Cerebellar nuclear complex (tissue), 1 donor: ENCODE measurements at regions not wholly inside any gene's neighbourhood (a gene's known extent, or its start where the extent isn't known, plus 50 kb on each side); places are given as distances from the start of the nearest gene placed in this dataset.
"Not testable (repeated sequence)": the region's sequence is repeated elsewhere in the genome, so short reads cannot be mapped to it uniquely, and the experiment has no call there.

ENCODE experiments used
- DNase-seq, 2 experiments: peaks; one replicate each; lab custom pipeline; 2025; lab: John Stamatoyannopoulos, UW

DNA sequence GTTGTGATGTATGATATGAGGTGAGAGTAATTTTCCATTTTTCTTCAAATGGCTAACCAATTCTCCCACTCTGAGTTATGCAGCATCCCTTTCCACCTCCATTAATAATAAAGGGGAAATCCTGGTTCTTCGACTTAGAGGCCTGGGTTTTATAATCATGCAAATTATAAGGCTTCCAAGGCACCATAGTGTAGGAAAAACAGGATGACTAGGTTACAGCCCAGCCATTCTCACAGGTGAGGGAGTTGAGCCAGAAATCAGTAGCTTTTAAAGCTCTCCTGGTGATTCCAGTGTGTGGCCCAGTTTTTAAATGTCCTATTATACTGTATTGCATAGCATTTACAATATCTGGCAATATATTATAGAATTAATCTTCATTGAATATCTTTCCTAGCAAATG, 203.1 kb downstream of the ARHGEF9 start:
- no peak for DNase-seq

DNA sequence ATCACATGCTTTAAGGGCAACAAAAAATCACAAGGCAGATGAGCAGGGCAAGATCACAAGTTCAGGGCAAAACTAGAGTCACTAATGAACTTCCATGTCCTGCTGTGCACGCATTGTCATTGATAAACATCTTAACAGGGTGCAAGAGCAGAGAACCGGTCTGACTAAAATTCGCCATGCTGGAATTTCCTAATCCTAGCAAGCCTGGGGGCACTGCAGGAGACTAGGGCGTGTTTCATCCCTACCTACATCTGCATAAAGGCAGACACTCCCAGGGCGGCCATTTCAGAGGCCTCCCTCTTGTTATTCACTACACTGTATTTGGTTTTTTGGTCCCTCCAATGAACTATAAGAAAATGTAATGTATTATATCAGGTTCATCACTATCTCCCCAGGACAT, 203.6 kb downstream of the ARHGEF9 start:
- no peak for DNase-seq

DNA sequence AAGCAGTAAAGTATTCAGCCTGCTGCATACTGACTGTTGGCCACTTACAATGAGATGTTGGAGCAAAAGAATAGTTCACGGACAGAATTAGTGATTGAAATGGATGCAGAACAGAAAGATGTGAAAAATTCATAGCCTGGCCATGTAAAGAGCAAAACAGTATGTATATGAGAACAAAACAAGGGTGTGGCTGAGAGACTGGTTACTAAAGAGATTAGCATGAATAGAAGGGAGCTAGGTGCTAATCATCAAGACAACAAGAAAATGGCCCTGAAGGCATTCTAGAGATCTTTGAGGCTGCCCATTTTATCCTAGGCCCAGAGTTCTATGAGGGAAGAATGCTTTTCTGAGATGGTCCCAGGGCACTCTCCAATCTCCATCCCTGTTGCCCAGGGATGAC, 208.5 kb downstream of the ARHGEF9 start:
- no peak for DNase-seq

DNA sequence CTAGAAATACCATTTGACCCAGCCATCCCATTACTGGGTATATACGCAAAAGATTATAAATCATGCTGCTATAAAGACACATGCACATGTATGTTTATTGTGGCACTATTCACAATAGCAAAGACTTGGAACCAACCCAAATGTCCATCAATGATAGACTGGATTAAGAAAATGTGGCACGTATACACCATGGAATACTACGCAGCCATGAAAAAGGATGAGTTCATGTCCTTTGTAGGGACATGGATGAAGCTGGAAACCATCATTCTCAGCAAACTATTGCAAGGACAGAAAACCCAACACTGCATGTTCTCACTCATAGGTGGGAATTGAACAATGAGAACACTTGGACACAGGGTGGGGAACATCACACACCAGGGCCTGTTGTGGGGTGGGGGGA, 209.3 kb downstream of the ARHGEF9 start:
- not testable (repeated sequence) for DNase-seq

DNA sequence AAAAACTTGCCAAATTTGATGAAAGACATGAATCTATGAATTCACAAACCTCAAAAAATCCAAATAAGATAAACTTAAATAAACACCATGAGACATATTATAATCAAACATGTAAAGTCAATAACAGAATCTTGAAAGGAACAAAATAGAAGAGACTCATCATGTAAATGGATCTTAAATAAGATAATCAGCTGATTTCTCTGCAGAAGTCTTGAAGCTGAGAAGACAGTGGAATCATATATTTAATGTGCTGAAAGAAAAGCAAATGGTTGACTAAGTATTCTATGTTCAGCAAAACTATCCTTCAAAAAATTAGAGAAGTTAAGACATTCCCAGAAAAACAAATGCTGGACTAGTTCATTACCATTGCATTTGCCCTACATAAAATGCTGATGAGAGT, 215.7 kb upstream of the SPIN4 start:
- no peak for DNase-seq

DNA sequence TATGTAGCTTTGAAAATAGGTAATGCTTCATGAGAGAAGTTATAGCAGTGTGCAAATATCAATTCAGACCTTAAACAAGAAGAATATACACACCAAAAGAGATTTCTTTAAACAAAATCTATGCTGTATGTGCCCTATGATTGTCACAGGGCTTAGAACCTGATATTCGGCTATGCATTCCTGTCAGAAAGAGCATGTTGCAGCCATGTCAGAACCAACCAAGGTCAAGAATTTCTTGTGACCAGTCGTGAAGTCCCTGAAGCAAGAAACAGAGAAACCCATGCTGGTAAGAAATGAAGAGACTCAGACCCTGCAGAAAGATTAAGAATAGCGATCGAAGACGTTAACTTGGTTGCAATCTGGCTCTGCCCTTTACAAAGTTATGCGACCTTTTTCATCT, 210.3 kb upstream of the SPIN4 start:
- DNase-seq = no peak

DNA sequence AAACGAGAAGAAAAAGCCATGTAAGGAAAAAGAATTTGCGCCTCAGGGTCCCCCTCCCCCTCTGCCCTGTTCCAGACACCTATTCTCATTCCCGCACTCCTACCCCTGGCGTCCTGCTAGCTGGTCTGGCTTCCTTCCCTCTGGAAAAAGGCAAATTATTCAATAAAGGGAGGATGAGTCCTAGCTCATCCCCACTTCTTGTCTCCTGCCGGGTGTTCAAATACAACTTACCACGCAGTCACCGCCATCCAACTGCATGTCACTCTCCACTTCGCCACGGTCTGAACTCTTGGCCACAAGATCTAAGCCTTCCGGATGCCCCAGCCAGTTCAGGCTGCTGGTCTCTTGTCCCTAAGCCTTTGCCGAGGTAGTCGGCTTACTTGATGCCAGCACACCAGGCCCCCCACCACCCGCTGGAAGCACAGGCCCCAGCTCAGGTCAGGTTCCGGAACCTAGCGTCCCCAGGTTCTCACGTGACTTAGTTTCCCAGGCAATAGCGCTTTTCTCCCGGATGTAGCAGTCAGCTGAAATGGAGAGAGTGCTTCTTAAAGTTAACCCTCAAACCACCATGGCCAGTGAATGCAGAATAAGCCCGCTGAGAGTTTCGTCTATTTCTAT, 209.6 kb upstream of the SPIN4 start:
- DNase-seq = peak in 1 of 2 experiments; percentile 17

DNA sequence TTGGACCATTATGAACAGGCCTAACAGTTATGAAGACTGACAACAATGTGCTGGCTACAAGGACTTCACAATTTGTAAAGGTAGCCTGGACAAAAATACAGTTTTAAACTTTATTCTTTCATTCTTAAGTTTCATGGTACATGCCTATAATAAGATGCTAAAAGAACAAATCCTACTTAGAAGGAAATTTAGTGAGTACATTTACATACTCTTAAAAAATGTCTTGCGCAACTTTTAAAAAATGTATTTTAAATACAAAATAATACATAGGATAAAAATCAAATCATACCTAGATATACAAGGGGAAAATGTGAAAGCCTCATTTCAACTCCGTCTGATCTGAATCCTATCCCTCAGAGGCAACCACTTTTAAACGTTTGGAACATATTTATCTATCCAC, 200.7 kb upstream of the SPIN4 start:
- no peak for DNase-seq

DNA sequence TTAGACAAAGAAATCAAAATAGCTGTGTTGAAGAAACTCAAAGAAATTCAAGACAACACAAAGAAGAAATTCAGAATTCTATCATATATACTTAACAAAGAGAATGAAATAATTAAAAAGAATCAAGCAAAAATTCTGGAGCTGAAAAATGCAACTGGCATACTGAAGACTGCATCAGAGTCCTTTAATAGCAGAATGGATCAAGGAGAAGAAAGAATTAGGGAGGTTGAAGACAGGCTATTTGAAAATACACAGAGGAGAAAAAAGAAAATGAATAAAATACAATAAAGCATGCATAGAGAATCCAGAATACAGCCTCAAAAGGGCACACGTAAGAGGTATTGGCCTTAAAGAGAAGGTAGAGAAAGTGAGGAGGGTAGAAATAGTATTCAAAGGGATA, 179.5 kb upstream of the SPIN4 start:
- no peak for DNase-seq

DNA sequence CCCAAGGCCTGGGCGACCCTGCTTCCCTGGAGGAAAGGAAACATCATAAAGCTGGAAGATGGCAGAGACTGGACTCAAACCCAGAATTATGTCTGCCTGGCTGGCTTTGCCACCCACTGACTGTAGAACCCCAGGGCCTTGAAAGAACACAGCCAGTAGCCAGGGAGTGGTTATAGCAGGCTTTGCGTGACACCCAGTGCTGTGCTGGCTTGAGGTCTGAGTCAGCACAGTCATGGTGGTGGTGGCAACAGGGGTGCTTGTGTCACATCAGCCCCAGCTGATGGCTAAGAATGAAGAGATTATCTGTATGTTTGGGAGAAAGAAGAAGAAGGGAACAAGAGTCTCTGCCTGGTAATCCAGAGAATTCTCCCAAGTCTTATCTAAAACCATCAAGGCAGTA, 178.8 kb upstream of the SPIN4 start:
- DNase-seq = no peak

DNA sequence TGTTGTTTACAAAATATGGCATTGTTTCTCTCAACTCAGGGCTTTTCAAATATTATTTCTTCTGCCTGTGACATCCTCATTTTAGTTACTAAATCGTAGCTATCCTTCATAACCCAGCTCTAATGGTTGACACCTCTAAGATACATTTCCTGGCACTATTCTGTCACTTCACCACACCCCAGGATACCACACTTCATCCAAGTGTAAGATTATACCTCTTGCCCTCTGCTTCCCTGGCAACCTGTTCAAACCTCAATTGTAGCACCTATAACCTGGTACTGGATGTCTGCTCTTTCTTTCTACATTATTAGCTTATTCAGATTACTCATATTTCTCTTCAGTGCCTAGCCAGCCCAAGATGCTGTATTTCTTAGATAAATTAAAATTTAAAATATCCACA, 175.7 kb upstream of the SPIN4 start:
- no peak for DNase-seq

DNA sequence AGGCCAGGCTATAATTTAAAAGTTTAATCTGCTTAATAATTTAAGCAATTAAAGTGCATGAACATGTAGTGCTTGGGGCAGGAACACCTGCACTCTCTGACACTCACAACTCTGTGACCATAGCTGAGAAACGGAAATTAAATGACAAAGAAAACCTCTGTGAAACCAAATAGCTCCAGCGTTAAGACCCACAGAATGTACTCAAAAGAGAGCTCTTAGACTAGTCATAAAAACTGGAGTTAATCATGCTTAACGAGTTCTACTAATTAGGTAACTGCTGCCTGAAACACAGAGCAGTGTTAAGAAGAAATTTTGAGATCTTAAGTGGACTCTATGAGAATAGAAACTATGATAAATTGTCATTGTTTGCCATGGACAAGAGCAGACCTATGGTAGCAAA, 174.4 kb upstream of the SPIN4 start:
- DNase-seq = no peak

DNA sequence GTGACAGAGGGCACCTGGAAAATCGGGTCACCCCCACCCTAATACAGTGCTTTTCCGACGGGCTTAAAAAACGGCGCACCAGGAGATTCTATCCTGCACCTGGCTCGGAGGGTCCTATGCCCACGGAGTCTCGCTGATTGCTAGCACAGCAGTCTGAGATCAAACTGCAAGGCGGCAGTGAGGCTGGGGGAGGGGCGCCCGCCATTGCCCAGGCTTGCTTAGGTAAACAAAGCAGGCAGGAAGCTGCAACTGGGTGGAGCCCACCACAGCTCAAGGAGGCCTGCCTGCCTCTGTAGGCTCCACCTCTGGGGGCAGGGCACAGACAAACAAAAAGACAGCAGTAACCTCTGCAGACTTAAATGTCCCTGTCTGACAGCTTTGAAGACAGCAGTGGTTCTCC, 168.2 kb upstream of the SPIN4 start:
- DNase-seq = not testable (repeated sequence)

DNA sequence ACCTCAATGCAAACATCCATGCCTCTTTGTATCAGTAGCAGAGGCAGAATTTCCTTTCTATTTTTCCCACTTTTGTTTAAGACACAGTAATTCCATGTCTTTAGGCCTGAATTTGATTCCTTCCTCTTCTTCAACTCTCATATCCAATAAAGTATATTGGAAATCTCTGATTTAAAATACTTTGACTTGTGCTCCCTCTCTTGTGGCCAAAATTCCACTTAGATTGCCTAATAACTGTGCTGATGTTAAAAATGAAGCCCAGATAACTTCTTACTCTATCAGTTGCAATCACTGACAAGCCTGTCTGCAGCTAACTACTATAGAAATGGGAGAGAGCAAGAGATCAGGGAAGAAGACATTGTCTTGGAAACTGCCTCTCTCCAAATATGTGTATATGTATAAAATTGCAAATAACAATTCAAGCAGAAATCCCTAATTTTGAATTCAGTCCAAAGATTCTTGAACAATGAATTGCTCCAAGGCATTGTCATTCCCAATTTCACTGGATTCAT, 163.5 kb upstream of the SPIN4 start:
- DNase-seq = no peak

DNA sequence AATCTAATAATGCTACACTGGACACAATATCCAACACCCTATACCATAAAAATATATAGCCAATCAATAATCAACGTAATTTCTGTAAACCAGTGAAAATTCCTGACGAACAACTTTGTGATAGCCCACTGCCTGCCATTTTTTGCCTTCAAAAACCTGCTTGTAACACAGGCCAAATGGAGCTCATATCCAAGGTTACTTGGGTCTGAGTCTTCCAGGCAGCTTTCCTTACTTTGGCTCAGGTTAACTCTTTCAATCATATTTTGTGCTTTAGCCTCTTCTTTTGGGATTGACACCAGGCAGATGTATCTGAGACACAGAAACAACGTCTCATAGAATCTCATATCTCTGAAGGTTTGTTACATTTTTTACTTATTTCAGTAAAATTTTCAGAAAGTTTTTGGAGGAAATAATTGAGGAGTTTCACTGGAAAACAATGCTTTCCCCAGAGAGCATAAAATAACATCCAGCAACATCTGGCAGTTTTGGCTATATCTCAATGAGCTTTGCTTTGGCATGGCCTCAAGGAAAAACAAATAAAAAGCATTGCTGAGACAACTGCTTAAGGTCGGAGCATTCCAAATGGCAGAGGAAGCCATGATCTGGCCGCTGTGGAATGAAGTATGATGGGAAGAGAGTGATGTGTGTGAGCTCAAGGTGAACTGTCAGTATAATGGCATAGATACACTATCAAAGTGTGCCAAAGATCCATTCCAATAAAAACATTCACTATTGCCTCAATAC, 162.9 kb upstream of the SPIN4 start:
- no peak for DNase-seq

DNA sequence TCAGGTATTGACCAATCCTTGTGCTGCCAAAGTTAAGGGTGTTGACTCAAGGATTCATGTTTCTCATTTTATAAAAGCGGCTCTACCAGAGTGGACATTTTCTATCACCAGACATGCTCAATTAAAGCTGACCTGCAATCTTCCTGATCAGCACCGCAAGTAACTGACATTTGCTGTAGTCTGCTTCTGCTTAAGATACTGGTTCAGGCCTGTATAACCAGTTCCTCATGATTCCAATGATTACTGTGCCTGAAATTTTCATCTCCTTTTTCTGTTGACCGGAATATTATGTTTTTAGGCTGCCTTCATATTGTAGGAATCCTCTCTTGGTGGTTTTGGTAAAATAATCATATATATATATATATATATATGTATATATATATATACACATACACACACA, 160.2 kb upstream of the SPIN4 start:
- no peak for DNase-seq

DNA sequence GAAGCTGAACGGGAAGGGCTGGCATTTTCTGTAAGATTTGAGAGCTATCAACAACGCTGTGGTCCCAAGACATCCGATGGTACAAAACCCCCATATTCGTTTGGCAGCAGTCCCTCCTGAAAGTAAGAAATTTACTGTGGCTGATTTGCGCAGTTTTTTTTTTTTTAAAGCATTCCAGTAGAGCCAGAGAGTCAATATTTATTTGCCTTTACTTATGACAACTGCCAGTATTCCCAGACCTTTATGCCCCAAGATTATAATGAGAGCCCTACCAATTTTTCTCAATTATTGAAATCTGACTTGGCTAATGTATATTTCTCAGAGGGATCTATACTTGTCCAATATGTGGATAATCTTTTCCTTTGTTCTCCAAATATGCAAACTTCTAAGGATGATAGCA, 157.5 kb upstream of the SPIN4 start:
- DNase-seq = no peak

DNA sequence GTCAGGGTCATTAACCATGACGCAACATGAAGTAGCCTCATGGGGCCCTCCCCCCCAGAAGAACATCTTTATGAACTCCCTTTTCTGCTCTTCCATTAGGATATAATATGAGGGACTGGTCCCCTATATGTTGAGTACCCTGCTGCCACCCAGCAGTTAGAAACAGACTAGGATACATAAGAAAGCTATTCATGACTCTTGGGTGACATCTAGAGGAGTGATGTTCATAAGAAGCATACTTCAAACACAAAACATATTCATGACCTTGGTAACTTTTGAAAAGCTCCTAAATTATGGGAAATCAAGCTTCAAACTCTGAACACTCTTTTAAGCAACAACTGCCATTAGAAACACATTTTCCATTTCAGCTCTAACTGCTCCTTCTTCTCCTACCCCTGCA, 155.2 kb upstream of the SPIN4 start:
- DNase-seq = no peak

DNA sequence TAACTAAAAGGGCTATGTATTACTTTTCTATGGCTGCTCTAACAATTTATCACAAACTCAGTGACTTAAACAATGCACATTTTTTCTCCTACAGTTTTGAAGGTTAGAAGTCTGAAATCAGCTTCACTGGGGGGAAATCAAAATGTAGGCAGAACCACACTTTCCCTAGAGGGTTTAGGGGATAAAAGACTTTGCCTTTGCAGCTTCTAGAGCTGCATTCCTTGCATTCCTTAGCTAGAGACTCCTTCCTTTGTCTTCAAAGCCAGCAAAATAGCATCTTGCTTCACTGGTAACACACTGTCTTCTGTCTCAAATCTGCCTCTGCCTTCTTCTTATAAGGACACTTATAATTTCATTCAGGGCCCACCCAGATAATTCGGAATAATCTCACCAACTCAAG, 152.4 kb upstream of the SPIN4 start:
- no peak for DNase-seq

DNA sequence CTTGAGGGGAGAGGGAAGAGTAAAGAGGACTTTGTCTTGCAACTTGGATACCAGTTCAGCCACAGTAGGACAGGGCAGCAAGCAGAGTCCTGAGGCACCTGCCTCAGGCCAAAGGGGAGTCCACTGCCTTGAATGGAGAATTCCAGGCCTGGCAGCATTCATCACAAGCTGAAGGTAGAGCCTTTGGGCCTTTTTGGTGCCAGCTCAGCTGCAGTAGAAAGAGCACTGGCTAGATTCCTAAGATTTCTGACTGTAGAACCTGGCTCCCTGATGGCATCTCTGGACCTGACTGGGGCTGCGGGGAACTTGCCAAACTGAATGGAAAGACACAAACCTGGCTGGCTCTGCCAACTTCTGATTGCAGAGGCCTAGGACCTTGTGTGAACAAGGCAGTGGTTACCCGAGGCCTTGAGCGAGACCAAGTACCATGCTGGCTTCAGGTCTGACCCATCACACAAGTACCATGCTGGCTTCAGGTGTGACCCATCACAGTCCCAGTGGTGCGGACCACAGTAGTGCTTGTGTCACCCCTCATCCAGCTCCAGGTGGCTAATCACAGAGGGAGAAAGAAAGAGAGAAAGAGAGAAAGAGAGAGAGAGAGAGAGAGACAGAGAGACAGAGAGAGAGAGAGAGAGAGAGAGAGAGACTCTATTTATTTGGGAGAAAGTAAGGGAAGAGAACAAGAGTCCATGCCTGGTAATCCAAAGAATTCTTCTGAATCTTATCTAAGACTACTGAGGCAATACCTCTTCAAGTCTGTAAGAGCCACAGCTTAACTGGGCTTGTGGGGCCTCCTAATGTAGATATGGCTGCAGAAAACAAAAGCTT, 137.6 kb upstream of the SPIN4 start:
- DNase-seq = peak in 1 of 2 experiments; percentile 3

DNA sequence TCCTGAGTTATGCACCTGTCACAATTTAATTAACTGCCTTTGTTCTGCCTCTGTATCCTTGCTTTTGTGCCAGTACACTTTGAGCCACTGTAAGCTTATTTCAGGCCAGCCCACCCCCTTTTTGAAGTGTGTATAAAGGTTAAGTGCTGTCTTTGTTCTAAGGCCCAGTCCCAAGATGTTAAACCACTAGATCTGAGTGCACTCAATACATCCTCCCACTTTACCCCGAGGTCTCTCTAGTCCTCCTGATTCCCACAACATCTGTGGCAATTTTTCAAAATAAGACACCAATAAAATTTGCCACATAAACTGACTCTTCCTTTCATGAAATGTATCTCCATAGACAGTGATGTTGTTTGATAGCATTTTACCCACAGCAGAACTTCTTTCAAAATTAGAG, 124.1 kb upstream of the SPIN4 start:
- DNase-seq = no peak

DNA sequence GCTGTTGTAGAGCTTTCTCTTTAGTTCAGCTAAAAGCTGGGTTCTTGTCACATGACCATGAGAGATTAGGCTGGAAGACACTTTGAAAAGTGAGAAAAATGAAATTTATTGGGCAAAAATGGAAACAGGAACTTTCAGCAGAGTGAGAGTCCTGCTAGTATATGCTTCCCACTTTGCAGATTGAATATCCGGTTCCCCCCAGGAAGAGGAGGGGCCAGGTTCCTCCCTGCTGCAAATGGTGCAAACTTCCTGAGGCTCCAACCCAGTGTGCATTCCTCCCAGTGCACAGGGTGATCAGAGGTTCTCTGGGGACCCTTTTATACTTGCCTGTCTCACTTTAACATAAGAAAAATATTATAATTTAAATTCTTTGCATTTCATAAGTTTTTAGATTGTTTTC, 119.9 kb upstream of the SPIN4 start:
- DNase-seq = no peak

DNA sequence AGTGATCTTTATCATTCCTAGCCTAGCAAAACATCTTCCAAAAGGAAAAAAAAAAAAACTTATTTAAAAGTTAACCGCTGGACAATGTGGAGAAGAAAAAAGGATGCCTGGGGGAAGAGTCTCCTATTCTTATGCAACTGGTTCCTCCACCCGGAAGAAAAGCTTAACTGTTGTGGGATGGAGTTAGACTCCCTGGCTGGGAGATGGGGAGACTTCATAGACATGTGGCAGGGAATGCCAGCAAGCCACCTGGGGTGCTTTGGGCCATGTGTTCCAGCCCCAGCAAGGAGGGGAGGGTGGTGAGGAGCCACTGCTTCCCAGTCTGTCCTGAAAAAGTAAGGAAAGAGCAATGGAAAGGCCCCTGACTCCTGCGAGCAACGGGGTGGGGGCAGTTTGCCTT, 119.4 kb upstream of the SPIN4 start:
- DNase-seq = no peak
